Nephron (organoid): ENCODE measurements at regions not wholly inside any gene's neighbourhood (a gene's known extent, or its start where the extent isn't known, plus 50 kb on each side); places are given as distances from the start of the nearest gene placed in this dataset.

Experiments used
- H3K27ac Mint-ChIP-seq, 3 experiments: 2 replicates each; pipeline ENCODE4 v1.8.0; 2020; ENCODE audit warnings: mixed read lengths in 3 of 3, mild to moderate bottlenecking in 2 of 3, moderate library complexity in 1 of 3
- H3K27me3 Mint-ChIP-seq: 2 replicates; pipeline ENCODE4 v1.8.0; 2021; ENCODE audit warnings: low read depth, mild to moderate bottlenecking, moderate library complexity, mixed read lengths
- H3K36me3 Mint-ChIP-seq: 2 replicates; pipeline ENCODE4 v1.8.0; 2020; ENCODE audit warnings: low read depth, mixed read lengths
- H3K4me1 Mint-ChIP-seq: 2 replicates; pipeline ENCODE4 v1.8.0; 2020; ENCODE audit warnings: mixed read lengths
- H3K4me3 Mint-ChIP-seq, 3 experiments: 2 replicates each; pipeline ENCODE4 v1.8.0; 2020; ENCODE audit warnings: mild to moderate bottlenecking in 3 of 3, mixed read lengths in 3 of 3, moderate library complexity in 2 of 3
- H3K9me3 Mint-ChIP-seq: 2 replicates; pipeline ENCODE4 v1.8.0; 2020; ENCODE audit warnings: mixed read lengths
- CTCF ChIP-seq, 3 experiments: fragments of 200-600 bp; sonication (generic); IDR thresholded peaks; one replicate each; pipeline ENCODE4 v1.5.0; 2021; ENCODE audit warnings: antibody characterized with exemption in 3 of 3; ENCODE audit not compliant: unreplicated experiment in 3 of 3

GRCh38 chr16:8469102-8469778, 121.1 kb downstream of the TMEM114 start:
- no peaks in the 10 kb centered on the region for H3K4me1 Mint-ChIP-seq
- no peaks in the 10 kb centered on the region for H3K36me3 Mint-ChIP-seq
- TF ChIP-seq CTCF (IDR thresholded peaks at IDR 0.05; ENCODE audit: unreplicated experiment in 3 of 3) = no peak
- no peak overlapping the region for H3K27ac Mint-ChIP-seq
- peaks cover 4% of the 10 kb centered on the region for H3K27me3 Mint-ChIP-seq
- H3K4me3 Mint-ChIP-seq = no peak overlapping the region
- peaks cover 2% of the 10 kb centered on the region for H3K9me3 Mint-ChIP-seq

GRCh38 chr16:8464979-8465378, 125.3 kb downstream of the TMEM114 start:
- Mint-ChIP-seq H3K27ac (no peak overlapping the region), H3K36me3 (no peaks in the 10 kb centered on the region), H3K4me1 (no peaks in the 10 kb centered on the region), H3K4me3 (no peak overlapping the region), H3K9me3 (no peaks in the 10 kb centered on the region), H3K27me3 (peaks cover 13% of the 10 kb centered on the region)
- no peak for TF ChIP-seq CTCF (IDR thresholded peaks at IDR 0.05; ENCODE audit: unreplicated experiment in 3 of 3)

- peaks cover 9% of the 10 kb centered on the region for H3K27me3 Mint-ChIP-seq
- H3K9me3 Mint-ChIP-seq = peaks cover 12% of the 10 kb centered on the region
- no peaks in the 10 kb centered on the region for H3K36me3 Mint-ChIP-seq
- no peak overlapping the region for H3K27ac Mint-ChIP-seq
- no peak overlapping the region for H3K4me3 Mint-ChIP-seq
- TF ChIP-seq CTCF (IDR thresholded peaks at IDR 0.05; ENCODE audit: unreplicated experiment in 3 of 3) = no peak
- H3K4me1 Mint-ChIP-seq = no peaks in the 10 kb centered on the region
Observed at GRCh38 chr16:8459085-8459733, 131.1 kb downstream of the TMEM114 start.

- Mint-ChIP-seq H3K4me1 (no peaks in the 10 kb centered on the region), H3K27ac (no peak overlapping the region), H3K27me3 (peaks cover 9% of the 10 kb centered on the region), H3K9me3 (peaks cover 12% of the 10 kb centered on the region), H3K4me3 (no peak overlapping the region), H3K36me3 (no peaks in the 10 kb centered on the region)
- no peak for TF ChIP-seq CTCF (IDR thresholded peaks at IDR 0.05; ENCODE audit: unreplicated experiment in 3 of 3)
Observed at GRCh38 chr16:8458481-8459046, 131.7 kb downstream of the TMEM114 start.

GRCh38 chr16:8453359-8453758, 137.0 kb downstream of the TMEM114 start:
- Mint-ChIP-seq H3K27me3 (peaks cover 3% of the 10 kb centered on the region), H3K27ac (no peak overlapping the region), H3K36me3 (no peaks in the 10 kb centered on the region), H3K4me3 (no peak overlapping the region), H3K9me3 (peaks cover 8% of the 10 kb centered on the region), H3K4me1 (no peaks in the 10 kb centered on the region)
- TF ChIP-seq CTCF (IDR thresholded peaks at IDR 0.05; ENCODE audit: unreplicated experiment in 3 of 3) = no peak
